NB4 (cell line): ENCODE measurements at regions not wholly inside any gene's neighbourhood (a gene's known extent, or its start where the extent isn't known, plus 50 kb on each side); places are given as distances from the start of the nearest gene placed in this dataset.

ENCODE experiments used
- CTCF ChIP-seq: IDR thresholded peaks from one replicate; pipeline ENCODE4 v1.5.1; 2012; ENCODE audit warnings: low read depth, low read length
- MYC ChIP-seq: IDR thresholded peaks from 2 replicates; pipeline ENCODE4 v1.6.1; 2011; ENCODE audit warnings: low read depth, low read length
- POLR2A ChIP-seq: IDR thresholded peaks from 2 replicates; pipeline ENCODE4 v1.6.1; 2011; ENCODE audit warnings: mild to moderate bottlenecking; ENCODE audit not compliant: insufficient read length; ENCODE audit errors: extremely low read depth

- no peak for TF ChIP-seq POLR2A
- no peak for TF ChIP-seq MYC
- no peak for TF ChIP-seq CTCF
Observed at GRCh38 chr3:90010341-90010740, 902.9 kb downstream of the EPHA3 start.
